Fibroblast of gingiva (primary cell): ENCODE measurements at regions not wholly inside any gene's neighbourhood (a gene's known extent, or its start where the extent isn't known, plus 50 kb on each side); places are given as distances from the start of the nearest gene placed in this dataset.
A peak's percentile ranks its signal among the peaks of the same experiment; 100 is the strongest.
"Not testable (repeated sequence)": the region's sequence is repeated elsewhere in the genome, so short reads cannot be mapped to it uniquely, and the experiment has no call there.

Experiments used
- DNase-seq: peaks from one replicate; pipeline ENCODE4 v3.0.0-alpha.2; 2011; ENCODE audit warnings: low read depth

- no peak for DNase-seq
Measured at GRCh38 chr3:31184261-31185061, 290.0 kb upstream of the GADL1 start.

- DNase-seq, result no peak
Measured at GRCh38 chr3:31185062-31185357, 290.5 kb upstream of the GADL1 start.

- DNase-seq, result no peak
Measured at GRCh38 chr3:31186041-31186440, 291.6 kb upstream of the GADL1 start.

GRCh38 chr3:31187380-31187779 is 292.9 kb upstream of the GADL1 start:
- DNase-seq, result no peak

GRCh38 chr3:31188112-31188511 is 293.7 kb upstream of the GADL1 start:
- DNase-seq, result no peak

GRCh38 chr3:31189330-31189729 is 294.9 kb upstream of the GADL1 start:
- no peak for DNase-seq

GRCh38 chr3:31189971-31190370 is 295.5 kb upstream of the GADL1 start:
- DNase-seq, result no peak

- DNase-seq, result no peak
Measured at GRCh38 chr3:31191354-31191753, 296.9 kb upstream of the GADL1 start.

GRCh38 chr3:31193429-31193828 is 299.0 kb upstream of the GADL1 start:
- no peak for DNase-seq

GRCh38 chr3:31193871-31194270 is 299.4 kb upstream of the GADL1 start:
- no peak for DNase-seq

GRCh38 chr3:31196261-31196660 is 301.8 kb upstream of the GADL1 start:
- DNase-seq, result no peak

- peak; percentile 93 for DNase-seq
Measured at GRCh38 chr3:31196881-31197364, 302.5 kb upstream of the GADL1 start.

- DNase-seq, result no peak
Measured at GRCh38 chr3:31197941-31198340, 303.5 kb upstream of the GADL1 start.

GRCh38 chr3:31198890-31199289 is 304.4 kb upstream of the GADL1 start:
- DNase-seq, result no peak

GRCh38 chr3:31203960-31204795 is 309.7 kb upstream of the GADL1 start:
- no peak for DNase-seq

GRCh38 chr3:31204796-31205056 is 310.3 kb upstream of the GADL1 start:
- not testable (repeated sequence) for DNase-seq

GRCh38 chr3:31210068-31210645 is 315.7 kb upstream of the GADL1 start:
- DNase-seq, result no peak

GRCh38 chr3:31213869-31214486 is 318.7 kb upstream of the STT3B start:
- DNase-seq, result no peak

- no peak for DNase-seq
Measured at GRCh38 chr3:31218082-31218481, 314.6 kb upstream of the STT3B start.

- DNase-seq, result no peak
Measured at GRCh38 chr3:31219131-31219843, 313.4 kb upstream of the STT3B start.

- DNase-seq, result no peak
Measured at GRCh38 chr3:31220431-31220830, 312.3 kb upstream of the STT3B start.

GRCh38 chr3:31223278-31223677 is 309.4 kb upstream of the STT3B start:
- no peak for DNase-seq
